CD4-positive, alpha-beta T cell treated with Interleukin-17A for 1 hour (primary cell): ENCODE measurements at regions not wholly inside any gene's neighbourhood (a gene's known extent, or its start where the extent isn't known, plus 50 kb on each side); places are given as distances from the start of the nearest gene placed in this dataset.
A peak's percentile ranks its signal among the peaks of the same experiment; 100 is the strongest.
"Not testable (repeated sequence)": the region's sequence is repeated elsewhere in the genome, so short reads cannot be mapped to it uniquely, and the experiment has no call there.

Experiments used
- DNase-seq: peaks from one replicate; pipeline ENCODE4 v3.0.0-alpha.2; 2020

DNA sequence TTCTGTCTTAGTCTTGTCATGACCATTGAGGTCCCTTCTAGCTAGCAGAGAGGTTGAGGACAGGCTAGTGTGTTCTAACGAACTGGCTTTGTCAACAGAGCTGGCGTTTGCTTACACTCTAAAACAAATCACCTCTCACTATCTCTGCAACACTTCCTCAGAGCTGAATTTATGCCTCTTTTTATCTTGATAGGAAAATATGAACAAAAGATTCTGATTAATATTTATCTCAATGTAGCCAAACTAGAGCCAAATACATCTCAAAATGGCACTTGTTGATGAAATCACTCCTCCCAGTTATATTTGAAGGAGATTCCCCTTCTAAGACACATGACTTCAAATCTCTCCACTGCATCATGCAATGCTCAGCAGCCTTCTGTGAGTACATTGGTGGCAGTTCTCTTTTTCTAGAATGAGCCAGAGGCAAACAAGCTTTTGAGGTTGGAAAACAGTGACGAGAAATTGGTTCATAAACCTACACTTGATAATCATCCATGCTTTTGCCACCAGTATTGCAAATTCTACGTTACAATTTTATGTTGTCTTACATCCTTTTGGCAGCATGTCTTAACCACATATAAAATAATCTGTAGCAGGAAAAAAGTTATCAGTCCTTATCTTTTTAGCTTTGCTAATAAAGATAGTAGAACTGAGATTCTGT is 615.7 kb upstream of the CITED2 start:
- DNase-seq, result no peak

GRCh38 chr6:139988685-139989084 is 614.2 kb upstream of the CITED2 start:
- no peak for DNase-seq

- no peak for DNase-seq
Observed at GRCh38 chr6:139987091-139987490, 612.6 kb upstream of the CITED2 start.

- no peak for DNase-seq
Observed at GRCh38 chr6:139985236-139985815, 610.9 kb upstream of the CITED2 start.

DNA sequence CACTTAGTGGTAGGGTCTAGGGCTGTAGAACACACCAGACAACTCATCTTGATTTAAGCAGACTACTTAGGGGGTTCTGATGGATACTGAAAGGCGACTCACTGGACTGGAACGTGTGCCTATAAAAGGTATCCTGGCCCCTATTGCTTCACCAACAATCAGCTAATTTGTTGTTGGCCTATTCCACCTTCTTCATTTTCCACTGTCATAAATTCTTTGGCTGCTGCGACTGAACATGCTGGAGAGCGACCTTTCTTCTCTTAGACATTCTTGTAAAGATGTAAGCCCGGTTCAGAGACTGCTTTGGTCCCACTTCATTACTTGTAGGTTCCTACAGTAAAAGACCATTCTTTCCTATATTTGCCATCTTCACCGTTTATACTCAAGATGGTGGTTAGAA is 609.9 kb upstream of the CITED2 start:
- no peak for DNase-seq

- no peak for DNase-seq
Observed at GRCh38 chr6:139983555-139984276, 609.3 kb upstream of the CITED2 start.

DNA sequence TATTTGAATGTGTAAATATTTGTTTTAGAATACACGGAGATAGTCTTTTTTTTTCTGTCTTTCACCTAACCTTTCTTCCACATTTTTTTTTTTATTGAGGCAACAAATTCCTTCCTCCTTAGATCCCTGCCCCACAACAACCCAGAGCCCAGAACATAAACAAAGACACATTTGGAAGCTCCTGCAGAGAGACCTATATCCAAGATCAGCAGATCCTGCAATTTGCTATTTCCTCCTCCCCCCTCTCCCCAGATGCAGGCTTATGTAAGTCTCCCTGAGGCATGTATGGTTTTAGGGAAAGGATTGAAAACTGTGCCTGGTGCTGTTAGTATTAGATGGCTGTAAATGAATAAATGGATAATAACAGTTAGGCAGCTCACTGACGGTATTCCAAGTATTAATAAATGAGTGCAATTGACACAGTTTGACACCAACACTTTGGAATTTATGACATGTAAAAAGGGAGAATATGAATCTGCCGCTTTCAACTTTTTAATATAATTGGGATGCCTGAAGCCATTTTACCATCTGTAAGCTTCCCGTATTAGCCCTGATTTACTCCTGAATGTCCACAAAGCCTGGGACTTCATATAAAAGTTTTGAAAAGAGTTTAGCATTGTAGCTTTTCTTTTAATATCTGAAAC is 608.3 kb upstream of the CITED2 start:
- DNase-seq, result no peak

DNA sequence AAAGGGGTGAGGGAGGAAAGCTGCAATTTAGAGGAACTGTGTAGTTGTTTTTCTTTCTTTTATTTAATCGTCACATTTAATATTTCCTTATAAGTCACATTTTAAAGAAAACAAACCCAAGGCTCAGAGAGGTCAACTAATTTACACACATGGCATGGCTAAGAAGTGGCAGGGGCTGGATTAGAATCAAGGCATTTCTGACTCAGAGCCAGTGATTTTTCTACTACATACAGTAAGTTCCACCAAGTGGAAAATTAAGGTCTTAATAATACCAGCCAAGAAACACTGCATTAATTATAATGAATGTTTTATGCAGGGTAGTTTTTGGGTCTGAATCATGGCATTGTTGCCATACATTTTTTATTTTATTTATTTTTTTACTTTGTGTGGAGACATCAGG is 607.7 kb upstream of the CITED2 start:
- no peak for DNase-seq

- peak; percentile 1 for DNase-seq
Observed at GRCh38 chr6:139981768-139982181, 607.3 kb upstream of the CITED2 start.

DNA sequence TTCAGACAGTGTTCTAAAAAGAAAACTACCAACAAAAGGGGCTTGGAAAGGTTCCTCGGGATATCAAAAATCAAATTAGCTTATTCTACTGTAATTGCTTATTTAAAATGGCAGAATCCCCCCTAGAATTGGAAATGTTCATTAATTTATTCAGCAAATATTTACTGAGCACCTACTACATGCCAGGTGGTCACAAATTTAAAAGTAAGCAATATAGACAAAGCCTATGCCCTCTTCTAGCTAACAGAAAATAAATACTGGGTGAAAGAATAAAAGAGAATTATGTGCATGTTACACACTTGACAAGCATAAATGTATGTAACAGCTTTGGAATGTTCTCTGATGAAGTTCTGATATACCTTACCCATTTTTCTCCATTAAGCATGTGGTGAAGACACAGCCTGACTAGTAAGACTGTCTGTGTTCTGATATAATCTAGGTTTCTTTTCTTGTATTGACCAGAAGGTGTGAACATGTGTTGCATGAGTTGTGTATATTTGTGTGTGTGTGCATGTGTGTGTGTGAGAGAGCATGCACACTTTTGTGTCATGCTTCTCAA is 606.7 kb upstream of the CITED2 start:
- DNase-seq, result no peak

DNA sequence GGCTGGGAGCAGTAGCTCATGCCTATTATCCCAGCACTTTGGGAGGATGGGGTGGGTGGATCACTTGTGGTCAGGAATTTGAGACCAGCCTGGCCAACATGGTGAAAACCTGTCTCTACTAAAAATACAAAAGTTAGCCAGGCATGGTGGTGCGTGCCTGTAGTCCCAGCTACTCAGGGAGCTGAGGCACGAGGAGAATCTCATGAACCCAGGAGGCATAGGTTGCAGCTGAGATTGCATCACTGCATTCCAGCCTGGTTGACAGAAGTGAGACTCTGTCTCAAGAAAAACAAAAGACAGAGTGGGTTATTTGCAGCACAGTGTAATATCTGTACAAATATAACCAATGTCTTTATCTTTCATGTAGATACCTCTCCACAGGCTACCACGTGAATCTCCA is 606.2 kb upstream of the CITED2 start:
- not testable (repeated sequence) for DNase-seq

- DNase-seq, result no peak
Observed at GRCh38 chr6:139979021-139979725, 604.7 kb upstream of the CITED2 start.

DNA sequence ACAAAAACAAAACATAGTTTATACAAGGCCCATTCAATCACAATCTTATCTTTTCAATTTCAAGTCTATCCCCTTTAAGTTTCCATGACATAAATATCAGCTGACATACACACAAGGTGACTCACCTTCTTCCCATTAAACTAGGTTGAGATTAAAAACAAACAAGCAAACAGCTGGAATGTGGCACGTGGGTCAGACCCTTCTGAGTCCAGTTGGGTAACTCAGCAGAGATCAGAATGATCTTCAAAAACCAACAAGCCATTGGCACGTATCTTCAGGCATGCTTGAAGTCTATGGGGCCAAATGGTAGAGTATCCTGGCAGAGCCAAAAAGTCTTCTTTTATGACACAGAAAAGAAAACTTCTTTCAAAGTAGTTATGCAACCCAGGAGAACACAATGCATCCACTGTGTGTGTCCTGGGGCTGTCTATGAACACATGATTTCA is 603.5 kb upstream of the CITED2 start:
- DNase-seq, result no peak

GRCh38 chr6:139973669-139974344 is 599.4 kb upstream of the CITED2 start:
- no peak for DNase-seq

DNA sequence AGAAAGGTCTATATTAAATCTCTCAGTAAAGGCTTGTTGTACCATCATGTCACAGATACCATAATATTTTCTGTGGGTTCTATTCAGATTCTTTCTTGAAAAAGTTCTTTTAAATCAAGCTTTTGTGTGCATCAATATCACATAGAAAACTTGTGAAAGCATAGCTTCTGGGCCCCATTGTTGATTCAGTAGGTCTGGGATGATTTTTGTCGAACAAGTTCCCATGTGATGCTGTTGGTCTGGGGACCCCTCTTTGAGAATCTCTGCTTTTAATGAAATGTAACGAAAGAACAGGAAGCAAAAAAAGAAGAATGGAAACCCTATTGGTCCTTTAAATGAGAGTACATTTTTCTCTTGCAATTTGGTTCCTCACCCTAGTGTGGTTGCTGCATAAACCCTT is 597.7 kb upstream of the CITED2 start:
- DNase-seq, result no peak

DNA sequence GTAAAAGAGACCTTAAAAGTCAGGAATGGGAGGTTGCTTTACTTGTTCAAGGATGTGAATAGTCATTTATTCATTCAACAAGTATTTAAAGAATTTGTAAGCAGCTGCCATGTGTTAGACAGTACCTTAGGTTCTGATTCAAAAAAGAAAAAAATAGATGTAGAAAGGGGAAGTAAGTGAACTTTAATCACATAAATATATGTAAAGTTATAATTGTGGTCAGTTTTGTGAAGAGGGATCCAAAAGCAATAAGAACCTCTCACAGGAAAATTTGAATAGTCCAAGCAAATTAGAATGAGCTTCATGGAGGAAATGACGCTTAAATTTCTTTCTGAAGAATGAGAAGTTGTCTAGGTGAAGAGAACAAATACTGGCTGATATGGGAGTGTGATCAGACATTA is 596.1 kb upstream of the CITED2 start:
- no peak for DNase-seq

GRCh38 chr6:139967497-139967896 is 593.0 kb upstream of the CITED2 start:
- no peak for DNase-seq

- DNase-seq, result no peak
Observed at GRCh38 chr6:139965393-139965792, 590.9 kb upstream of the CITED2 start.

- DNase-seq, result no peak
Observed at GRCh38 chr6:139964737-139965136, 590.3 kb upstream of the CITED2 start.

GRCh38 chr6:139962654-139963347 is 588.4 kb upstream of the CITED2 start:
- no peak for DNase-seq

- DNase-seq, result no peak
Observed at GRCh38 chr6:139961190-139961589, 586.7 kb upstream of the CITED2 start.

GRCh38 chr6:139960671-139961070 is 586.2 kb upstream of the CITED2 start:
- no peak for DNase-seq
